Thyroid gland (tissue), 4 donors: ENCODE measurements at regions not wholly inside any gene's neighbourhood (a gene's known extent, or its start where the extent isn't known, plus 50 kb on each side); places are given as distances from the start of the nearest gene placed in this dataset.

Experiments
- CTCF ChIP-seq, 6 experiments: fragments of 200-600 bp in 3 of 6; fragments of 450-650 bp in 3 of 6; sonication (generic) in 3 of 6; IDR thresholded peaks; one replicate each; pipeline ENCODE4 v1.5.1; 2016 to 2019; ENCODE audit warnings: antibody characterized with exemption in 6 of 6, mild to moderate bottlenecking in 2 of 6, inconsistent platforms in 1 of 6, moderate library complexity in 1 of 6
- POLR2A ChIP-seq, 2 donors: fragments of 450-650 bp; IDR thresholded peaks; one replicate each; pipeline ENCODE4 v1.6.1; 2017; ENCODE audit warnings: antibody characterized with exemption in 2 of 2, mild to moderate bottlenecking in 2 of 2, moderate library complexity in 1 of 2

- TF ChIP-seq CTCF (IDR thresholded peaks at IDR 0.05): no peak
- no peak for TF ChIP-seq POLR2A (IDR thresholded peaks at IDR 0.05)
Measured at GRCh38 chr16:51427085-51427484, 276.0 kb upstream of the SALL1 start.
